NB4 (cell line): ENCODE measurements at regions not wholly inside any gene's neighbourhood (a gene's known extent, or its start where the extent isn't known, plus 50 kb on each side); places are given as distances from the start of the nearest gene placed in this dataset.

Experiments used
- CTCF ChIP-seq: IDR thresholded peaks from one replicate; pipeline ENCODE4 v1.5.1; 2012; ENCODE audit warnings: low read depth, low read length
- MAX ChIP-seq: IDR thresholded peaks from 2 replicates; pipeline ENCODE4 v1.6.1; 2011; ENCODE audit warnings: low read depth, low read length
- POLR2A ChIP-seq: IDR thresholded peaks from 2 replicates; pipeline ENCODE4 v1.6.1; 2011; ENCODE audit warnings: mild to moderate bottlenecking; ENCODE audit not compliant: insufficient read length; ENCODE audit errors: extremely low read depth

- TF ChIP-seq CTCF (no peak), MAX (no peak), POLR2A (no peak)
Observed at GRCh38 chr7:110051372-110051771, 1039.6 kb upstream of the LRRN3 start.
